DOHH2 (cell line): ENCODE measurements at regions not wholly inside any gene's neighbourhood (a gene's known extent, or its start where the extent isn't known, plus 50 kb on each side); places are given as distances from the start of the nearest gene placed in this dataset.

Source experiments
- H3F3A ChIP-seq: fragments of 200-600 bp; sonication (generic), shearing (Covaris generic); 2 replicates; pipeline ENCODE4 v1.6.0; 2016; ENCODE audit warnings: antibody characterized with exemption, mild to moderate bottlenecking; ENCODE audit not compliant: control insufficient read depth, insufficient read depth
- H3K27ac ChIP-seq: fragments of 200-600 bp; sonication (generic); 2 replicates; pipeline ENCODE4 v1.5.1; 2014; ENCODE audit warnings: low read depth, mild to moderate bottlenecking, low read length, moderate library complexity
- H3K27me3 ChIP-seq: fragments of 200-600 bp; sonication (generic); 2 replicates; pipeline ENCODE4 v1.6.1; 2014; ENCODE audit warnings: mild to moderate bottlenecking, low read length, mixed read lengths; ENCODE audit not compliant: control insufficient read depth
- H3K36me3 ChIP-seq: fragments of 200-600 bp; sonication (generic); 2 replicates; pipeline ENCODE4 v1.6.1; 2014; ENCODE audit warnings: mild to moderate bottlenecking, low read length, moderate library complexity, mixed read lengths; ENCODE audit not compliant: control insufficient read depth
- H3K4me1 ChIP-seq: fragments of 200-600 bp; sonication (generic); 2 replicates; pipeline ENCODE4 v1.6.1; 2014; ENCODE audit warnings: mild to moderate bottlenecking, low read length, mixed read lengths; ENCODE audit not compliant: control insufficient read depth
- H3K4me2 ChIP-seq: fragments of 200-600 bp; sonication (generic); 2 replicates; pipeline ENCODE4 v1.6.0; 2014; ENCODE audit warnings: mild to moderate bottlenecking, low read length, moderate library complexity
- H3K4me3 ChIP-seq: fragments of 200-600 bp; sonication (generic); 2 replicates; pipeline ENCODE4 v1.5.1; 2014; ENCODE audit warnings: mild to moderate bottlenecking, low read length, mixed read lengths
- H3K79me2 ChIP-seq: fragments of 200-600 bp; sonication (generic); 2 replicates; pipeline ENCODE4 v1.6.1; 2014; ENCODE audit warnings: mild to moderate bottlenecking, low read length, mixed read lengths; ENCODE audit not compliant: control insufficient read depth
- H3K9me2 ChIP-seq: fragments of 200-600 bp; sonication (generic); replicated peaks from 2 replicates; pipeline ENCODE4 v1.6.1; 2014; ENCODE audit warnings: mild to moderate bottlenecking, low read length, mixed read lengths; ENCODE audit not compliant: control insufficient read depth
- H3K9me3 ChIP-seq: fragments of 200-600 bp; sonication (generic); 2 replicates; pipeline ENCODE4 v1.6.1; 2014; ENCODE audit warnings: antibody characterized with exemption, low read length, mixed read lengths; ENCODE audit not compliant: control insufficient read depth, insufficient read depth
- H4K20me1 ChIP-seq: fragments of 200-600 bp; sonication (generic); 2 replicates; pipeline ENCODE4 v1.6.0; 2014; ENCODE audit warnings: low read depth, mild to moderate bottlenecking, antibody characterized with exemption, low read length, moderate library complexity; ENCODE audit not compliant: control insufficient read depth, insufficient read depth
- EZH2phosphoT487 ChIP-seq: fragments of 200-600 bp; sonication (generic); IDR thresholded peaks from 2 replicates; pipeline ENCODE4 v1.6.1; 2017; ENCODE audit warnings: borderline replicate concordance, mild to moderate bottlenecking, antibody characterized with exemption, low read length, moderate library complexity, mixed read lengths
- TF ChIP-seq, protein P1 (sequence below): fragments of 200-600 bp; sonication (generic); IDR thresholded peaks from one replicate; pipeline ENCODE4 v1.5.1; 2014; ENCODE audit warnings: antibody characterized with exemption, mild to moderate bottlenecking, low read depth, low read length; ENCODE audit not compliant: poor library complexity, severe bottlenecking

DNA sequence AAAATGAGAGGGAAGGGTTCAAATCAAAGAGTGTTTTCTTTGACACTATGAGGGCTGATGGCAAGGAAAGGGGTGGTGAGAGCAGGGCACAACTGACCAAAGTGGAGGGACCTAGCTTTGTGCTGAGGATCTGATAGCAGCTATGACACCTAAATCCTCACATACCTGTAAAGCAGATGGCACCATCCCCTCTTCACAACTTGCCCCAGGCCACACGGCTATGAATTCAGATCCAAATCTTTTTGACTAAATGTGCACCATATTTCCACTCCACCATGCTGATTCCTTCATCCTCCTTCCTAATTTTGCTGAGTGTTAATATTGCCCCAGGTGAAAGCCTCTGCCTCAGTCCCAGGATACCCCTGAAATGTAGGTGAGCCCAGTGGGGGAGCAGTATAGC is 385.7 kb downstream of the PLPP3 start:
- H3K27ac ChIP-seq = no peak overlapping the region
- no peaks in the 10 kb centered on the region for H3K4me1 ChIP-seq
- TF ChIP-seq, protein P1, sequence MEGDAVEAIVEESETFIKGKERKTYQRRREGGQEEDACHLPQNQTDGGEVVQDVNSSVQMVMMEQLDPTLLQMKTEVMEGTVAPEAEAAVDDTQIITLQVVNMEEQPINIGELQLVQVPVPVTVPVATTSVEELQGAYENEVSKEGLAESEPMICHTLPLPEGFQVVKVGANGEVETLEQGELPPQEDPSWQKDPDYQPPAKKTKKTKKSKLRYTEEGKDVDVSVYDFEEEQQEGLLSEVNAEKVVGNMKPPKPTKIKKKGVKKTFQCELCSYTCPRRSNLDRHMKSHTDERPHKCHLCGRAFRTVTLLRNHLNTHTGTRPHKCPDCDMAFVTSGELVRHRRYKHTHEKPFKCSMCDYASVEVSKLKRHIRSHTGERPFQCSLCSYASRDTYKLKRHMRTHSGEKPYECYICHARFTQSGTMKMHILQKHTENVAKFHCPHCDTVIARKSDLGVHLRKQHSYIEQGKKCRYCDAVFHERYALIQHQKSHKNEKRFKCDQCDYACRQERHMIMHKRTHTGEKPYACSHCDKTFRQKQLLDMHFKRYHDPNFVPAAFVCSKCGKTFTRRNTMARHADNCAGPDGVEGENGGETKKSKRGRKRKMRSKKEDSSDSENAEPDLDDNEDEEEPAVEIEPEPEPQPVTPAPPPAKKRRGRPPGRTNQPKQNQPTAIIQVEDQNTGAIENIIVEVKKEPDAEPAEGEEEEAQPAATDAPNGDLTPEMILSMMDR = no peak
- no peak for TF ChIP-seq EZH2phosphoT487
- no peaks in the 10 kb centered on the region for H3K36me3 ChIP-seq
- no peak overlapping the region for H3K4me2 ChIP-seq
- no peak overlapping the region for H3K4me3 ChIP-seq
- no peaks in the 10 kb centered on the region for H3F3A ChIP-seq
- H4K20me1 ChIP-seq = no peaks in the 10 kb centered on the region
- no peaks in the 10 kb centered on the region for H3K79me2 ChIP-seq
- no peaks in the 10 kb centered on the region for H3K27me3 ChIP-seq
- H3K9me2 ChIP-seq = no peaks in the 10 kb centered on the region
- no peaks in the 10 kb centered on the region for H3K9me3 ChIP-seq

GRCh38 chr1:56191369-56191768 is 388.0 kb downstream of the PLPP3 start:
- Histone ChIP-seq H3F3A (no peaks in the 10 kb centered on the region), H3K4me2 (no peak overlapping the region), H3K9me3 (no peaks in the 10 kb centered on the region), H3K27me3 (no peaks in the 10 kb centered on the region), H3K27ac (no peak overlapping the region), H3K36me3 (no peaks in the 10 kb centered on the region), H3K9me2 (no peaks in the 10 kb centered on the region), H3K79me2 (no peaks in the 10 kb centered on the region), H4K20me1 (no peaks in the 10 kb centered on the region), H3K4me3 (no peak overlapping the region), H3K4me1 (no peaks in the 10 kb centered on the region)
- no peak for TF ChIP-seq EZH2phosphoT487
- TF ChIP-seq, protein P1 = no peak

DNA sequence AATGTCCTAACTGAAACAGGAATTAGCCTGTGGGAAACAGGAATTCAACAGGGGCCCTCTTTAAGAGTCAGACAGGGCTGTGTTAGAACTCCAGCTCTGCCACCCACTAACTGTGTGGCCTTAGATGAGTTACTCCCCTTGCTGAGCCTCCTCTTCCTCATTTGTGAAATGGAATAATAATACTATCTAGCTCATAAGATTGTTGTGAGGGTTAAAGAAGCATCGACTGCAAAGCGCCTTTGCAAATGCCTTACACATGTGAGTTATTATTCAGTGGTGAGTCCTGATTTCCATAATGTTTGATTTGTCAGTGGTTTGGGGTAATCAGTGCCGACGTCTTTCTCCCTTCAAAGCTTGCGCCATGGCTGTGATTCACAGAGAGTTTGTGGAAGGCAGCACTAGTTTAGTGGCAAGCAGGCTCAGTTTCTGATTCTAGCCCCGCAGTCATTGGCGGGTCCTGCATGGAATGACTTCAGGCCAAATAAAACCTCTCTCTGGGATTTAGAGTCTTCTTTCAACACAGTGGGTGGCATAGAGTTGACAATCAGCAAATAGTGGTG is 388.5 kb downstream of the PLPP3 start:
- Histone ChIP-seq H3K79me2 (no peaks in the 10 kb centered on the region), H3K4me2 (no peak overlapping the region), H3F3A (no peaks in the 10 kb centered on the region), H3K4me3 (no peak overlapping the region), H3K9me2 (no peaks in the 10 kb centered on the region), H3K9me3 (no peaks in the 10 kb centered on the region), H4K20me1 (no peaks in the 10 kb centered on the region), H3K36me3 (no peaks in the 10 kb centered on the region), H3K27me3 (no peaks in the 10 kb centered on the region), H3K4me1 (no peaks in the 10 kb centered on the region), H3K27ac (no peak overlapping the region)
- TF ChIP-seq, protein P1 = no peak
- no peak for TF ChIP-seq EZH2phosphoT487
